ENCODE measurements at regions not wholly inside any gene's neighbourhood (a gene's known extent, or its start where the extent isn't known, plus 50 kb on each side); places are given as distances from the start of the nearest gene placed in this dataset.

GRCh38 chr4:106624671-106625070 is 256.1 kb upstream of the GIMD1 start:
- H3K9me3 ChIP-seq (replicated peaks in 1 of 2; ENCODE audit: control insufficient read depth in 1 of 2, insufficient read depth in 1 of 2, low read length in 2 of 2): peaks cover 0 to 4% of the 10 kb centered on the region in 2 donors
- Mint-ChIP-seq H3K9me3 (peaks cover 2 to 7% (median 4%) of the 10 kb centered on the region in 7 donors), H3K27me3 (ENCODE audit: low read depth in 3 of 3) (no peaks in the 10 kb centered on the region), H3K4me3 (no peak overlapping the region), H3K36me3 (no peaks in the 10 kb centered on the region), H3K27ac (no peak overlapping the region), H3K4me1 (no peaks in the 10 kb centered on the region)
- TF ChIP-seq, protein P1, sequence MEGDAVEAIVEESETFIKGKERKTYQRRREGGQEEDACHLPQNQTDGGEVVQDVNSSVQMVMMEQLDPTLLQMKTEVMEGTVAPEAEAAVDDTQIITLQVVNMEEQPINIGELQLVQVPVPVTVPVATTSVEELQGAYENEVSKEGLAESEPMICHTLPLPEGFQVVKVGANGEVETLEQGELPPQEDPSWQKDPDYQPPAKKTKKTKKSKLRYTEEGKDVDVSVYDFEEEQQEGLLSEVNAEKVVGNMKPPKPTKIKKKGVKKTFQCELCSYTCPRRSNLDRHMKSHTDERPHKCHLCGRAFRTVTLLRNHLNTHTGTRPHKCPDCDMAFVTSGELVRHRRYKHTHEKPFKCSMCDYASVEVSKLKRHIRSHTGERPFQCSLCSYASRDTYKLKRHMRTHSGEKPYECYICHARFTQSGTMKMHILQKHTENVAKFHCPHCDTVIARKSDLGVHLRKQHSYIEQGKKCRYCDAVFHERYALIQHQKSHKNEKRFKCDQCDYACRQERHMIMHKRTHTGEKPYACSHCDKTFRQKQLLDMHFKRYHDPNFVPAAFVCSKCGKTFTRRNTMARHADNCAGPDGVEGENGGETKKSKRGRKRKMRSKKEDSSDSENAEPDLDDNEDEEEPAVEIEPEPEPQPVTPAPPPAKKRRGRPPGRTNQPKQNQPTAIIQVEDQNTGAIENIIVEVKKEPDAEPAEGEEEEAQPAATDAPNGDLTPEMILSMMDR (IDR thresholded peaks at IDR 0.05): no peak
- no peak overlapping the region for H2AFZ ChIP-seq (ENCODE audit: insufficient read depth, low read depth, low read length, poor library complexity, severe bottlenecking)
- WGBS (ENCODE audit: insufficient coverage): no CpG with 5 or more reads among the region's 1 CpG
- H3K4me1 ChIP-seq (ENCODE audit: control insufficient read depth in 1 of 2, insufficient read depth in 2 of 2, low read length in 2 of 2): no peaks in the 10 kb centered on the region
- H3K27ac ChIP-seq (ENCODE audit: low read depth in 1 of 2, low read length in 2 of 2): no peak overlapping the region
- no peak overlapping the region for H3K4me2 ChIP-seq (replicated peaks; ENCODE audit: extremely low read depth, low read length, poor library complexity, severe bottlenecking)
- no peak for DNase-seq
- H3K36me3 ChIP-seq (replicated peaks in 1 of 2; ENCODE audit: control insufficient read depth in 1 of 2, insufficient read depth in 2 of 2, low read length in 2 of 2): no peaks in the 10 kb centered on the region
- intact Hi-C loops (cut with micrococcal nuclease): no loop called here
- no peak overlapping the region for H3K9ac ChIP-seq (ENCODE audit: insufficient read depth, low read length, poor library complexity, severe bottlenecking)
- H3K79me2 ChIP-seq (ENCODE audit: insufficient read depth, low read length): no peaks in the 10 kb centered on the region
- peaks cover 0 to under 1% of the 10 kb centered on the region in 2 donors for H3K27me3 ChIP-seq (ENCODE audit: control insufficient read depth in 2 of 2, insufficient read depth in 2 of 2, low read length in 2 of 2)
- H4K20me1 ChIP-seq (ENCODE audit: insufficient read depth, low read length): no peaks in the 10 kb centered on the region
- H3K4me3 ChIP-seq (replicated peaks in 1 of 3; ENCODE audit: low read depth in 2 of 3, low read length in 3 of 3): no peak overlapping the region

GRCh38 chr4:106618956-106619355 is 250.4 kb upstream of the GIMD1 start:
- H3K4me1 Mint-ChIP-seq: no peaks in the 10 kb centered on the region
- DNase-seq: no peak
- H3K27me3 Mint-ChIP-seq (ENCODE audit: low read depth in 3 of 3): peaks cover 0 to 2% (median 0%) of the 10 kb centered on the region in 3 donors
- no peaks in the 10 kb centered on the region for H3K36me3 Mint-ChIP-seq
- intact Hi-C loops (cut with micrococcal nuclease): no loop called here
- Histone ChIP-seq H3K9me3 (replicated peaks in 1 of 2; ENCODE audit: control insufficient read depth in 1 of 2, insufficient read depth in 1 of 2, low read length in 2 of 2) (no peaks in the 10 kb centered on the region), H4K20me1 (ENCODE audit: insufficient read depth, low read length) (no peaks in the 10 kb centered on the region), H3K4me3 (replicated peaks in 1 of 3; ENCODE audit: low read depth in 2 of 3, low read length in 3 of 3) (no peak overlapping the region), H3K9ac (ENCODE audit: insufficient read depth, low read length, poor library complexity, severe bottlenecking) (no peak overlapping the region), H3K4me1 (ENCODE audit: control insufficient read depth in 1 of 2, insufficient read depth in 2 of 2, low read length in 2 of 2) (no peaks in the 10 kb centered on the region), H3K79me2 (ENCODE audit: insufficient read depth, low read length) (no peaks in the 10 kb centered on the region), H3K4me2 (replicated peaks; ENCODE audit: extremely low read depth, low read length, poor library complexity, severe bottlenecking) (no peak overlapping the region), H3K36me3 (replicated peaks in 1 of 2; ENCODE audit: control insufficient read depth in 1 of 2, insufficient read depth in 2 of 2, low read length in 2 of 2) (no peaks in the 10 kb centered on the region), H2AFZ (ENCODE audit: insufficient read depth, low read depth, low read length, poor library complexity, severe bottlenecking) (no peak overlapping the region), H3K27me3 (ENCODE audit: control insufficient read depth in 2 of 2, insufficient read depth in 2 of 2, low read length in 2 of 2) (peaks cover 0 to 2% of the 10 kb centered on the region in 2 donors), H3K27ac (ENCODE audit: low read depth in 1 of 2, low read length in 2 of 2) (no peak overlapping the region)
- H3K9me3 Mint-ChIP-seq: no peaks in the 10 kb centered on the region
- H3K4me3 Mint-ChIP-seq: no peak overlapping the region
- H3K27ac Mint-ChIP-seq: no peak overlapping the region
- no CpG with 5 or more reads among the region's 3 CpGs for WGBS (ENCODE audit: insufficient coverage)
- TF ChIP-seq, protein P1 (IDR thresholded peaks at IDR 0.05): no peak
